SK-N-SH treated with all-trans-retinoic acid at 6 μM for 48 hours (cell line): ENCODE measurements at regions not wholly inside any gene's neighbourhood (a gene's known extent, or its start where the extent isn't known, plus 50 kb on each side); places are given as distances from the start of the nearest gene placed in this dataset.

ENCODE experiments used
- BACH2 ChIP-seq: fragments of 250-450 bp; sonication (Bioruptor Pico); IDR thresholded peaks from 2 replicates; pipeline ENCODE4 v1.9.0; 2021; ENCODE audit warnings: mild to moderate bottlenecking, borderline replicate concordance
- CSRNP3 ChIP-seq: fragments of 250-450 bp; sonication (Bioruptor Pico); IDR thresholded peaks from 2 replicates; pipeline ENCODE4 v1.5.1; 2021; ENCODE audit warnings: mild to moderate bottlenecking, moderate library complexity
- ESRRG ChIP-seq: fragments of 250-450 bp; sonication (Bioruptor Pico); IDR thresholded peaks from 2 replicates; pipeline ENCODE4 v1.6.1; 2021; ENCODE audit warnings: mild to moderate bottlenecking
- PPARA ChIP-seq: fragments of 250-450 bp; sonication (Bioruptor Pico); IDR thresholded peaks from 2 replicates; pipeline ENCODE4 v1.5.0; 2020; ENCODE audit warnings: mild to moderate bottlenecking, borderline replicate concordance
- TOX ChIP-seq: fragments of 250-450 bp; sonication (Bioruptor Pico); IDR thresholded peaks from 2 replicates; pipeline ENCODE4 v1.8.0; 2021; ENCODE audit warnings: mild to moderate bottlenecking, moderate library complexity, borderline replicate concordance
- TSHZ2 ChIP-seq: fragments of 250-450 bp; sonication (Bioruptor Pico); IDR thresholded peaks from 2 replicates; pipeline ENCODE4 v1.5.0; 2020; ENCODE audit warnings: mild to moderate bottlenecking, moderate library complexity
- ZC3H10 ChIP-seq: fragments of 250-450 bp; sonication (Bioruptor Pico); IDR thresholded peaks from 2 replicates; pipeline ENCODE4 v1.5.1; 2021; ENCODE audit warnings: mild to moderate bottlenecking, moderate library complexity
- ZFP3 ChIP-seq: fragments of 250-450 bp; sonication (Bioruptor Pico); IDR thresholded peaks from 2 replicates; pipeline ENCODE4 v1.5.0; 2020; ENCODE audit warnings: mild to moderate bottlenecking, moderate library complexity
- ZFP30 ChIP-seq: fragments of 450-650 bp; formaldehyde crosslinking; IDR thresholded peaks from 2 replicates; pipeline ENCODE4 v1.5.0; 2022; ENCODE audit warnings: mild to moderate bottlenecking, moderate library complexity
- ZNF70 ChIP-seq: fragments of 450-650 bp; formaldehyde crosslinking; IDR thresholded peaks from 2 replicates; pipeline ENCODE4 v1.5.0; 2020; ENCODE audit warnings: mild to moderate bottlenecking, moderate library complexity
- ZNF8 ChIP-seq: fragments of 450-650 bp; formaldehyde crosslinking; IDR thresholded peaks from 2 replicates; pipeline ENCODE4 v1.5.0; 2020; ENCODE audit warnings: mild to moderate bottlenecking, moderate library complexity

GRCh38 chr14:56996721-56997399, 186.6 kb upstream of the OTX2 start:
- TF ChIP-seq CSRNP3 (CRISPR knock-in tag) (no peak), TOX (CRISPR knock-in tag) (no peak), ZNF70 (CRISPR knock-in tag) (no peak), BACH2 (CRISPR knock-in tag) (no peak), ESRRG (CRISPR knock-in tag) (no peak), ZC3H10 (CRISPR knock-in tag) (no peak), ZFP3 (CRISPR knock-in tag) (no peak), TSHZ2 (CRISPR knock-in tag) (no peak), ZFP30 (no peak), PPARA (no peak), ZNF8 (CRISPR knock-in tag) (no peak)
